BLaER1 treated with 17β-estradiol and CSF1 and Interleukin-3, amounts not matched to agents 10 nM and 100 nM (cell line): ENCODE measurements at regions not wholly inside any gene's neighbourhood (a gene's known extent, or its start where the extent isn't known, plus 50 kb on each side); places are given as distances from the start of the nearest gene placed in this dataset.
A peak's percentile ranks its signal among the peaks of the same experiment; 100 is the strongest.

Experiments used
- H3K27ac ChIP-seq, 11 experiments: shearing (Covaris generic); formaldehyde crosslinking; 2 replicates each; pipeline ENCODE4 v1.8.1; 2022
- H3K27me3 ChIP-seq, 11 experiments: shearing (Covaris generic); formaldehyde crosslinking; 2 replicates each; pipeline ENCODE4 v1.8.1; 2022
- H3K36me3 ChIP-seq, 11 experiments: shearing (Covaris generic); formaldehyde crosslinking; 2 replicates each; pipeline ENCODE4 v1.8.1; 2022
- H3K4me1 ChIP-seq, 10 experiments: shearing (Covaris generic); formaldehyde crosslinking; 2 replicates each; pipeline ENCODE4 v1.8.1; 2022
- H3K4me2 ChIP-seq, 11 experiments: shearing (Covaris generic); formaldehyde crosslinking; 2 replicates each; pipeline ENCODE4 v1.8.1; 2022
- H3K4me3 ChIP-seq, 10 experiments: shearing (Covaris generic); formaldehyde crosslinking; 2 replicates each; pipeline ENCODE4 v1.8.1; 2022
- H3K9ac ChIP-seq, 11 experiments: shearing (Covaris generic); formaldehyde crosslinking; 2 replicates each; pipeline ENCODE4 v1.8.1; 2022
- H3K9me3 ChIP-seq, 11 experiments: shearing (Covaris generic); formaldehyde crosslinking; replicated peaks in 1 of 11; 2 replicates each; pipeline ENCODE4 v1.8.1; 2022
- H4K20me1 ChIP-seq, 11 experiments: shearing (Covaris generic); formaldehyde crosslinking; 2 replicates each; pipeline ENCODE4 v1.8.1; 2022
- Cebpa-rat ChIP-seq, 11 experiments: shearing (Covaris generic); IDR thresholded peaks; 2 replicates each; pipeline ENCODE4 v1.8.1; 2022

DNA sequence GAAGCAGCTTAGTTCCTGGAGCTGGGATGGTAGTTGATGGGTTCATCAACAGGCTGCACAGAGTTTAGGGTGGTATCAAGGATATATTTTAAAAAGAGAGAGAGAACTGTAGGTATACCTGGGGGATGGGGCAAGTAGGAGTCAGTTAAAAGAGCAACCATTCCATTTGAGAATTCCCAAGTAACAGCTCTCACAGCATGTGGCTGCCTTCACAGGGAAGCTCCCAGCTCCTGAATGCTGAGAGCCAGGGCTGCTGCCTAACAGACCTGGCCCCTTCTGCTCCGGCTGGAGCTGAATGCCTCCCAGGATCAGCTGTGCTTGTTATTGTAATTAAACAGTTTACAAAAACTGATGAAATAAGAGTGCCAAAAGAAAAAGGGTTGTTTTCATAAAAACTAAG, 58.8 kb upstream of the GPR26 start:
- Histone ChIP-seq H3K27me3 (no peaks in the 10 kb centered on the region), H3K27ac (no peak overlapping the region), H3K9me3 (no peaks in the 10 kb centered on the region), H3K9ac (no peak overlapping the region), H3K4me1 (no peaks in the 10 kb centered on the region), H4K20me1 (no peaks in the 10 kb centered on the region; a peak in 1 of 22 replicates), H3K4me2 (no peak overlapping the region), H3K36me3 (no peaks in the 10 kb centered on the region), H3K4me3 (no peak overlapping the region)
- no peak for TF ChIP-seq Cebpa-rat (IDR thresholded peaks at IDR 0.05)

DNA sequence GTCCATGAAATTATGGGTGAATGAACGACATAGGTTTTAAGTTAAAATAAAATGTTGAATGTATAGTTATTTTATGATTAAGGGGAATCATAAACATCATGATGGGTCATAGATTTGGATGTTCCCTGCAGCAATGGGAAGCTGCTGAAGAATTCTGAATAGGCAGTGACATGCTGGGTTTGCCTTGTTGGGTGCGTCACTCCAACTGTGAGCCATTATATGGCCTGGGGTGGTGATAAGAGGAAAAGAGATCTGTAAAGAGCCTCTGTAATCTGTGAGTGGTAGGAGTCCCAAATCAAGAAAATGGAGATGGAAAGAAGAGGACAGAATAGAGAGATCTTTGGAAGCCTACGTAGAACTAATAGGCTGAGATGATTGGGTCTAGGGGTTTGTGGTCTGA, 58.1 kb upstream of the GPR26 start:
- no peak overlapping the region for H3K4me2 ChIP-seq
- H4K20me1 ChIP-seq: no peaks in the 10 kb centered on the region; a peak in 1 of 22 replicates
- H3K27ac ChIP-seq: no peak overlapping the region
- no peaks in the 10 kb centered on the region for H3K4me1 ChIP-seq
- H3K4me3 ChIP-seq: no peak overlapping the region
- H3K27me3 ChIP-seq: no peaks in the 10 kb centered on the region
- H3K9ac ChIP-seq: no peak overlapping the region
- H3K9me3 ChIP-seq: no peaks in the 10 kb centered on the region
- no peaks in the 10 kb centered on the region for H3K36me3 ChIP-seq
- TF ChIP-seq Cebpa-rat (IDR thresholded peaks at IDR 0.05): no peak

DNA sequence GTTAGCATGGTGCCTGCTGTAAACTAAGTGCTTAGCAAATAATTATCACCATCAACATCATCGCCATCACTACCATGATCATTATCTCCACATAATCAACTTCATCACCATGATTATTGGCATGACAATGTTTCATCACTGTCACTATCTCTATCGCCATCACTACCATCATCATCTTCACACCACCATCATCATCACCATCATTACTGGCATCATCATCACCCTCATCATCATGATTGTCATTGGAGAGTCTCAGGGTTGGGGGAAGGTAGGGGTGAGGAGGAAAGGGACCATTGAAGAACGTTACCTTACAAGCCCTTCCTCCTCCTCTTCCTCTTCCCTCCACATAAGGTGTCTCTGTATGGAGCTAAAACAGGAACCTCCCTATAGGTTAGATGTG, 54.9 kb upstream of the GPR26 start:
- H3K27ac ChIP-seq: no peak overlapping the region
- no peaks in the 10 kb centered on the region for H3K27me3 ChIP-seq
- no peak overlapping the region for H3K4me3 ChIP-seq
- no peaks in the 10 kb centered on the region for H3K4me1 ChIP-seq
- peaks cover 0 to 4% (median 0%) of the 10 kb centered on the region in 11 experiments; a peak in 1 of 22 replicates for H4K20me1 ChIP-seq
- no peak overlapping the region for H3K4me2 ChIP-seq
- no peak overlapping the region for H3K9ac ChIP-seq
- no peak for TF ChIP-seq Cebpa-rat (IDR thresholded peaks at IDR 0.05)
- no peaks in the 10 kb centered on the region for H3K36me3 ChIP-seq
- H3K9me3 ChIP-seq: peaks cover 0 to 3% (median 0%) of the 10 kb centered on the region in 11 experiments; a peak in 1 of 22 replicates

DNA sequence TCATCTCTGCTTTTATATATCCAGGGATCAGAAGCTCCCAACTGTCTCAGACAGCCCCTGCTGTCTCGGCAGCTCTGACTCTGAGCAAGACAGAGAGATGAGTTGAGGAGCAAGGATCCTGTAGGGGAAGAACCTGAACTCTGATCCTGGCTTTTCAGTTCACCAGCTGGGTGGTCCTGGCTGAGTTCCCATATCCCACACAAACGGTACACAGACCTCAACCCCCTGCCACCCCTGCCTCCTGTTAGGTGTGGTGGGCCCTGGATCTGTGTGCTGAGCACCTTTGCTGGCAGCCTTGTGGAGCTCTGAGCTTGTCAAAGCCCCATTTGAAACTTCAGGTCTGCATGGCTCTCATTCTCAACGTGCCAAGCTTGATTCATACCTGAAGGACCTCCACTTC, 54.3 kb upstream of the GPR26 start:
- Histone ChIP-seq H3K27me3 (no peaks in the 10 kb centered on the region), H3K4me1 (no peaks in the 10 kb centered on the region), H3K4me3 (no peak overlapping the region), H4K20me1 (peaks cover 0 to 6% (median 0%) of the 10 kb centered on the region in 11 experiments; a peak in 1 of 22 replicates), H3K36me3 (no peaks in the 10 kb centered on the region), H3K27ac (no peak overlapping the region), H3K9ac (no peak overlapping the region), H3K9me3 (peaks cover 0 to 3% (median 0%) of the 10 kb centered on the region in 11 experiments; a peak in 1 of 22 replicates), H3K4me2 (no peak overlapping the region)
- no peak for TF ChIP-seq Cebpa-rat (IDR thresholded peaks at IDR 0.05)

DNA sequence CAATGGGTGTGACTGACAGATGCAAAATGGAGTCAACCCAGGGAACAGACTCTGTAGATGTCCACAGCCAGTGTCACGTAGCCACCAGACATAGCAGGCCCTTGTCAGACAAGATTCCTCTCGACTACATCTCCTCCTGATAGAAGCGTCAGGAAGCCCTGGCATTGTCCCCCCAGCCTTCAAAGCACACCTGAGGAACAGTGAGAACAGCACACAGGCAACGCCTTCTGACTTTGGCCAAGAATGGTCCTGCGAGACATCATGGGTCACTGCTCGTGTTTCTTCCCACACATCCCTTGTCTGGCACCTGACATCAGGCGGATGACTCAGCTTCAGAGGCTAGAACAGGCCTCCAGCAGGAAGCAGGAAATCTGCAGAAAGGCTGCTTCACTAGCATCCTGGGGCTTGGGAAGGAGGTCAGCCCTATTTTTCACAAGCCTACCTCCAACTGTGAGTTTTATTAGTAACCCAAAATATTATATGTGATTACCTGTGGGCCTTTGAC, 52.8 kb upstream of the GPR26 start:
- peaks cover 0 to 6% (median 0%) of the 10 kb centered on the region in 11 experiments; a peak in 1 of 22 replicates for H4K20me1 ChIP-seq
- no peaks in the 10 kb centered on the region for H3K27me3 ChIP-seq
- no peaks in the 10 kb centered on the region for H3K36me3 ChIP-seq
- H3K4me3 ChIP-seq: no peak overlapping the region
- no peak overlapping the region for H3K9ac ChIP-seq
- H3K4me1 ChIP-seq: no peaks in the 10 kb centered on the region
- H3K4me2 ChIP-seq: no peak overlapping the region
- H3K9me3 ChIP-seq: peaks cover 0 to 3% (median 0%) of the 10 kb centered on the region in 11 experiments; a peak in 1 of 22 replicates
- TF ChIP-seq Cebpa-rat (IDR thresholded peaks at IDR 0.05): no peak
- H3K27ac ChIP-seq: no peak overlapping the region

DNA sequence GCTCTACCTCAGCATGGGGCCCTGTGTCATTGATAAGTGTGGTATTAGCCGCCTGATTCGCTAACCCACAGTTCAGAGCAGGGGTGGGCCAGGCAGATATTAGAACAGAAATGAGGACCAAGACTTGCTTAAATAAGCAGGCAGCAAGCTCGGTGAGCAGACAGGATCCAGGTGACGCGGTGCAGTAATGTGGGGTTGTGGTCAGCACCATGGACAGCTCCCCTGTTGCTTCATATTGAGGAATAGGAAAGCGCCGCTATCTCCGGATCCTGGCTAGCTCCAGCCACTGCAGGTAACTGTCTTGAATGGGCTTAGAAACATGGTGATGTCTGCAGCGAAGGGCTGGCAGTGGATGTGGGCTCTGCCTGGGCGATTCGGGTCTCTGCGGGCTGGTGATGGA, 51.3 kb upstream of the GPR26 start:
- H3K27me3 ChIP-seq: no peaks in the 10 kb centered on the region
- no peaks in the 10 kb centered on the region for H3K4me1 ChIP-seq
- peaks cover 0 to 3% (median 0%) of the 10 kb centered on the region in 11 experiments; a peak in 1 of 22 replicates for H3K9me3 ChIP-seq
- H3K36me3 ChIP-seq: no peaks in the 10 kb centered on the region
- no peak overlapping the region for H3K9ac ChIP-seq
- peak in 7 of 11 experiments; percentile 17 to 58 (median 43); a peak in 6 of 22 replicates for TF ChIP-seq Cebpa-rat (IDR thresholded peaks at IDR 0.05)
- H4K20me1 ChIP-seq: peaks cover 0 to 6% (median 0%) of the 10 kb centered on the region in 11 experiments; a peak in 1 of 22 replicates
- H3K4me3 ChIP-seq: no peak overlapping the region
- H3K27ac ChIP-seq: no peak overlapping the region
- H3K4me2 ChIP-seq: no peak overlapping the region
